AG04449 (cell line): ENCODE measurements at regions not wholly inside any gene's neighbourhood (a gene's known extent, or its start where the extent isn't known, plus 50 kb on each side); places are given as distances from the start of the nearest gene placed in this dataset.

ENCODE experiments used
- CTCF ChIA-PET: fragments of 350-600 bp; formaldehyde crosslinking; extraction: SDS; loops from one replicate; lab custom pipeline; 2021; ENCODE audit warnings: antibody characterized with exemption; lab: Yijun Ruan, JAX
- POLR2A ChIA-PET: fragments of 400-600, 350-600 bp; formaldehyde crosslinking; extraction: SDS; loops from one replicate; lab custom pipeline; 2020; ENCODE audit warnings: antibody characterized with exemption, inconsistent platforms; lab: Yijun Ruan, JAX
- DNase-seq: peaks from one replicate; pipeline ENCODE4 v3.0.0-alpha.2; 2010; ENCODE audit warnings: low read depth, low spot score
- H3K4me3 ChIP-seq: 2 replicates; pipeline ENCODE4 v1.5.1; 2011; ENCODE audit warnings: low read depth, mild to moderate bottlenecking, control low read depth, low read length
- CTCF ChIP-seq: IDR thresholded peaks from one replicate; pipeline ENCODE4 v1.5.1; 2011; ENCODE audit warnings: mild to moderate bottlenecking, moderate library complexity, low read length, control low read depth, inconsistent platforms; ENCODE audit not compliant: insufficient read depth; ENCODE audit errors: missing control alignments

- POLR2A ChIA-PET: no interaction called here
- TF ChIP-seq CTCF: no peak
- no peak for DNase-seq
- no peak overlapping the region for H3K4me3 ChIP-seq
- CTCF ChIA-PET: interaction anchor here (1.7 kb wide), 1 partner anchor 1185 kb away, joined by 4 read pairs; the partner anchor contains the start of gene CCDC85A
Measured at GRCh38 chr2:57368190-57368589, 678.4 kb upstream of the VRK2 start.

- POLR2A ChIA-PET: no interaction called here
- CTCF ChIA-PET: interaction anchor here (1.6 kb wide), 1 partner anchor 126 kb away, joined by 6 read pairs; no protein-coding TSS in a partner anchor
- TF ChIP-seq CTCF: no peak
- H3K4me3 ChIP-seq: no peak overlapping the region
- DNase-seq: no peak
Measured at GRCh38 chr2:57370882-57371585, 675.6 kb upstream of the VRK2 start.

- no peak overlapping the region for H3K4me3 ChIP-seq
Measured at GRCh38 chr2:57372237-57372984, 674.2 kb upstream of the VRK2 start.

GRCh38 chr2:57373530-57373929, 673.1 kb upstream of the VRK2 start:
- TF ChIP-seq CTCF: no peak
- peak; percentile 45 for DNase-seq
- ChIA-PET POLR2A (no interaction called here), CTCF (interaction anchor here (1.1 kb wide), 1 partner anchor 1190 kb away, joined by 3 read pairs; the partner anchor contains the start of gene CCDC85A)
- H3K4me3 ChIP-seq: no peak overlapping the region

More at GRCh38 chr2:57372237-57372984, 674.2 kb upstream of the VRK2 start:
- ChIA-PET POLR2A (no interaction called here), CTCF (interaction anchor here (1.6 kb wide), 1 partner anchor 125 kb away, joined by 6 read pairs; no protein-coding TSS in a partner anchor)
- DNase-seq: no peak
- TF ChIP-seq CTCF: no peak

- no peak overlapping the region for H3K4me3 ChIP-seq
- TF ChIP-seq CTCF: peak; percentile 1
- DNase-seq: no peak
- CTCF ChIA-PET: interaction anchor here (1.0 kb wide), 1 partner anchor 119 kb away, joined by 3 read pairs; no protein-coding TSS in a partner anchor
- POLR2A ChIA-PET: no interaction called here
Measured at GRCh38 chr2:57376985-57377384, 669.6 kb upstream of the VRK2 start.

GRCh38 chr2:57386305-57386704, 660.3 kb upstream of the VRK2 start:
- no peak for DNase-seq
- POLR2A ChIA-PET: no interaction called here
- CTCF ChIA-PET: no interaction called here
- TF ChIP-seq CTCF: no peak
- H3K4me3 ChIP-seq: no peak overlapping the region
